KMS-11 (cell line): ENCODE measurements at regions not wholly inside any gene's neighbourhood (a gene's known extent, or its start where the extent isn't known, plus 50 kb on each side); places are given as distances from the start of the nearest gene placed in this dataset.

Source experiments
- H2AFZ ChIP-seq: fragments of 200-600 bp; sonication (generic); 2 replicates; pipeline ENCODE4 v1.6.1; 2016; ENCODE audit warnings: antibody characterized with exemption, mixed run types, low read depth
- H3K27ac ChIP-seq: fragments of 200-600 bp; sonication (generic); 2 replicates; pipeline ENCODE4 v1.6.1; 2016; ENCODE audit warnings: mild to moderate bottlenecking, mixed run types
- H3K27me3 ChIP-seq: fragments of 200-600 bp; sonication (generic); 2 replicates; pipeline ENCODE4 v1.6.1; 2017; ENCODE audit warnings: mild to moderate bottlenecking, low read depth, mixed run types, moderate library complexity; ENCODE audit not compliant: insufficient read depth
- H3K36me3 ChIP-seq: fragments of 200-600 bp; sonication (generic); 2 replicates; pipeline ENCODE4 v1.6.1; 2017; ENCODE audit warnings: mild to moderate bottlenecking, mixed run types; ENCODE audit not compliant: insufficient read depth
- H3K4me1 ChIP-seq: fragments of 200-600 bp; sonication (generic); 2 replicates; pipeline ENCODE4 v1.6.1; 2016; ENCODE audit warnings: mild to moderate bottlenecking, low read depth, mixed run types; ENCODE audit not compliant: poor library complexity, severe bottlenecking
- H3K4me2 ChIP-seq: fragments of 200-600 bp; sonication (generic); 2 replicates; pipeline ENCODE4 v1.7.0; 2016; ENCODE audit warnings: mild to moderate bottlenecking, mixed run types
- H3K4me3 ChIP-seq: fragments of 200-600 bp; sonication (generic); IDR thresholded peaks from 2 replicates; pipeline ENCODE4 v1.6.1; 2017; ENCODE audit warnings: low read depth, low read length, mixed read lengths; ENCODE audit not compliant: insufficient read depth
- H3K79me2 ChIP-seq: fragments of 200-600 bp; sonication (generic); 2 replicates; pipeline ENCODE4 v1.6.1; 2016; ENCODE audit warnings: low read depth, mixed run types; ENCODE audit not compliant: insufficient read depth
- H3K9ac ChIP-seq: fragments of 200-600 bp; sonication (generic); 2 replicates; pipeline ENCODE4 v1.6.1; 2016; ENCODE audit warnings: mild to moderate bottlenecking, mixed run types
- H4K20me1 ChIP-seq: fragments of 200-600 bp; sonication (generic); 2 replicates; pipeline ENCODE4 v1.6.1; 2016; ENCODE audit warnings: mild to moderate bottlenecking, mixed run types; ENCODE audit not compliant: insufficient read depth
- TF ChIP-seq, protein P1 (sequence below): fragments of 200-600 bp; sonication (generic); conservative IDR thresholded peaks from 2 replicates; pipeline ENCODE4 v1.6.1; 2017; ENCODE audit warnings: low read depth, mild to moderate bottlenecking, antibody characterized with exemption, low read length, moderate library complexity, mixed read lengths

DNA sequence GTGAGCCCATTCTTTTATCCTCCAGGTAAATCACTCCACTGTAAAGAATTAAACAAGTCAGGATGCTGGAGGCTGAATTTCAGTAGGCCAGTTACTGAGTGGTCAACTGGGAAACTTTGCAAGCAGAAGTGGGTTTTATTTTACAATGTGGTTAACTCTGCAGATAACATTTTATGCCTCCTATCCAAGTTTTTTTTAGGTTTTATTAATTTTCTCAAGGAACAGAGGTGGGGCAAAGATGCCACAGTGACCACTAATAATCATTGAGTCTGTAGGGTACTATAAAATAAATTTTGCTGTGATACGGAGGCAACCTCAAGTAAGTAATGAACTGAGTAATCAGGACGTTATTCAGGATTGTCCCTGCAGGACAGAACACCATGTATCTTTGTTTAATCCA is 599.9 kb downstream of the METTL15 start:
- Histone ChIP-seq H4K20me1 (no peaks in the 10 kb centered on the region), H3K27ac (no peak overlapping the region), H3K4me1 (no peaks in the 10 kb centered on the region), H3K4me3 (no peak overlapping the region), H3K4me2 (no peak overlapping the region), H3K36me3 (no peaks in the 10 kb centered on the region), H3K79me2 (no peaks in the 10 kb centered on the region), H3K27me3 (no peaks in the 10 kb centered on the region), H3K9ac (no peak overlapping the region), H2AFZ (no peak overlapping the region)
- TF ChIP-seq, protein P1, sequence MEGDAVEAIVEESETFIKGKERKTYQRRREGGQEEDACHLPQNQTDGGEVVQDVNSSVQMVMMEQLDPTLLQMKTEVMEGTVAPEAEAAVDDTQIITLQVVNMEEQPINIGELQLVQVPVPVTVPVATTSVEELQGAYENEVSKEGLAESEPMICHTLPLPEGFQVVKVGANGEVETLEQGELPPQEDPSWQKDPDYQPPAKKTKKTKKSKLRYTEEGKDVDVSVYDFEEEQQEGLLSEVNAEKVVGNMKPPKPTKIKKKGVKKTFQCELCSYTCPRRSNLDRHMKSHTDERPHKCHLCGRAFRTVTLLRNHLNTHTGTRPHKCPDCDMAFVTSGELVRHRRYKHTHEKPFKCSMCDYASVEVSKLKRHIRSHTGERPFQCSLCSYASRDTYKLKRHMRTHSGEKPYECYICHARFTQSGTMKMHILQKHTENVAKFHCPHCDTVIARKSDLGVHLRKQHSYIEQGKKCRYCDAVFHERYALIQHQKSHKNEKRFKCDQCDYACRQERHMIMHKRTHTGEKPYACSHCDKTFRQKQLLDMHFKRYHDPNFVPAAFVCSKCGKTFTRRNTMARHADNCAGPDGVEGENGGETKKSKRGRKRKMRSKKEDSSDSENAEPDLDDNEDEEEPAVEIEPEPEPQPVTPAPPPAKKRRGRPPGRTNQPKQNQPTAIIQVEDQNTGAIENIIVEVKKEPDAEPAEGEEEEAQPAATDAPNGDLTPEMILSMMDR = no peak

DNA sequence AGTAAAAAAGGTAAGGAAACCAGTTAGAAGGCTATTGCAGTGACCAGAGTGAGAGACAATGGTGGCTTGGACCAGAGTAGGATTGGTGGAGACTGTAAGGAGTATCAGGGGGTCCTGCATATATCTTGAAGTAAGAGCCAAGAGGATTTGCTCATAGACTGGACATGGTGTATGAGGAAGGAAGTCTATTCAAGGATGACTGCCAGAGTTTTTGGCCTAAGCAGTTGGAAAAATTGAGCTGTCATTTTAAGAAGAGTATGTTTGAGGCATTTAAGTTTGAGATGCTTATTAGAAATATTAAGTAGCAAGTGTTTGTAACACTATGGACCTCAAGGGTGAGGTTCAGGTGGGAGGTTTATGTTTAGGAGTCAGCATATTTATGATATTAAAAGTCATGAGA is 596.6 kb downstream of the METTL15 start:
- Histone ChIP-seq H3K4me1 (no peaks in the 10 kb centered on the region), H3K4me3 (no peak overlapping the region), H4K20me1 (no peaks in the 10 kb centered on the region), H3K79me2 (no peaks in the 10 kb centered on the region), H2AFZ (no peak overlapping the region), H3K9ac (no peak overlapping the region), H3K27me3 (no peaks in the 10 kb centered on the region), H3K27ac (no peak overlapping the region), H3K4me2 (no peak overlapping the region), H3K36me3 (no peaks in the 10 kb centered on the region)
- TF ChIP-seq, protein P1 = no peak

DNA sequence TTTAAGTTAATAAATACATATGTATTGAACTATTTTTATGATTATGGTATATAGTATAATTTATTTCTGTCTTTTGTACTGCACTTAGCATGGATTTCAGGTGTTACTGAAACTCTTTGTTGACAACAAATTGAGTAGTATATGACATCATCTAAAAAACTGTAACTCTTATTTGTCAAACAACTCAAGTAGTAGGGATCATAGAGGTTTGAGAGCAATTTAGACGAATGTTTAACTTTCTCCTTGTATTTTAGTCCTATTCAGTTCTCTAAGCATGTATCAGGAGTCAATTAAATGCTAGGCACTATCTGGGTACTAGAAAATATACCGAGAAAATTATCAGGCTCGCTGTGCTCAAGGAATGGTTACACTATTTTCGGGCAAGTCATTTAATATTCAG is 595.2 kb downstream of the METTL15 start:
- Histone ChIP-seq H3K27ac (no peak overlapping the region), H3K4me2 (no peak overlapping the region), H3K36me3 (no peaks in the 10 kb centered on the region), H3K27me3 (no peaks in the 10 kb centered on the region), H4K20me1 (no peaks in the 10 kb centered on the region), H3K79me2 (no peaks in the 10 kb centered on the region), H2AFZ (no peak overlapping the region), H3K4me1 (no peaks in the 10 kb centered on the region), H3K4me3 (no peak overlapping the region), H3K9ac (no peak overlapping the region)
- TF ChIP-seq, protein P1 = no peak

DNA sequence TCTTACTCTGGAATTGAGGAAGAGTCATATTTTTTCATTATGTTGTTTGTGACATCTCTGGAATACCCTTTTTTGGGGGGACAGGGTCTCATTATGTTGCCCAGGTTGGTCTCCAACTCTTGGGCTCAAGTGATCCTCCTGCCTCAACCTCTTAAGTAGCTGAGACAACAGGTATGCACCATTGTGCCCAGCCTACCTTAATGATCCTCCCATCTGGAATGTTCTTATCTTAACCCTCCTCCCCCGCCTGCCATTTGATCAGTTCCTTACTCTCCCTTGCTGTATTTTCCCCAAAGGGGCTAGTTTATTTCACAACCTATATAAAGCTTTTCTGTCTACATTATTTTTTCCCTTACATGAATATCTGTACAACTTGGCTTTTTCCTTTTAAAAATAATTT is 594.7 kb downstream of the METTL15 start:
- Histone ChIP-seq H3K27ac (no peak overlapping the region), H4K20me1 (no peaks in the 10 kb centered on the region), H3K27me3 (no peaks in the 10 kb centered on the region), H2AFZ (no peak overlapping the region), H3K79me2 (no peaks in the 10 kb centered on the region), H3K4me3 (no peak overlapping the region), H3K4me2 (no peak overlapping the region), H3K36me3 (no peaks in the 10 kb centered on the region), H3K4me1 (no peaks in the 10 kb centered on the region), H3K9ac (no peak overlapping the region)
- TF ChIP-seq, protein P1 = no peak

DNA sequence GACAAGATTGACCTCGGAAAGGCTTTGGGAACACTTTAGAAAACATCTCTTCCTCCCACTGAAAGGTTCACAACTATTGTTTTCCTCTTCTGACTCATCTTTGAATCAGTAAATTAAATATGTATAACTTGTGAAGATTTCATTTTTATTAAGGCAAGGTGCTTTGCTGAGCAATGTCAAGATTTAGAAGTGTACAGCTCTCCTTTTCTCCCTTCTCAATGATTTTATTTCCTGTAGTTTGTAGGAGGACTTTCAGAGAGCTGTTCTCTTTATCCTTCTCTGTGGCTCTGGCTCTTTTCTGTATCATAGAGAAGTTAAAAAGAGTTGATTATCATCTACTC is 594.2 kb downstream of the METTL15 start:
- H3K9ac ChIP-seq = no peak overlapping the region
- H2AFZ ChIP-seq = no peak overlapping the region
- TF ChIP-seq, protein P1 = no peak
- H3K4me3 ChIP-seq = no peak overlapping the region
- no peaks in the 10 kb centered on the region for H3K4me1 ChIP-seq
- no peaks in the 10 kb centered on the region for H3K27me3 ChIP-seq
- H4K20me1 ChIP-seq = no peaks in the 10 kb centered on the region
- no peak overlapping the region for H3K4me2 ChIP-seq
- H3K27ac ChIP-seq = no peak overlapping the region
- H3K36me3 ChIP-seq = no peaks in the 10 kb centered on the region
- H3K79me2 ChIP-seq = no peaks in the 10 kb centered on the region
